ENCODE measurements at regions not wholly inside any gene's neighbourhood (a gene's known extent, or its start where the extent isn't known, plus 50 kb on each side); places are given as distances from the start of the nearest gene placed in this dataset.

- CTCF ChIA-PET, result interaction anchor here (0.9 to 1.3 kb wide), 2 partner anchors 7 to 12 kb away, joined by 3 read pairs; no protein-coding TSS in a partner anchor
- no peak overlapping the region for H3K4me3 ChIP-seq (ENCODE audit: control insufficient read depth in 1 of 7, extremely low read depth in 1 of 7, insufficient read depth in 4 of 7, low read depth in 2 of 7, low read length in 6 of 7)
Measured at GRCh38 chr12:114747012-114747858, 63.3 kb upstream of the TBX3 start.

GRCh38 chr12:114746297-114747011, 62.5 kb upstream of the TBX3 start:
- DNase-seq, result no peak
- Histone ChIP-seq H3K27ac (ENCODE audit: insufficient read depth in 1 of 2, low read depth in 1 of 2, low read length in 2 of 2, poor library complexity in 1 of 2, severe bottlenecking in 2 of 2) (no peak overlapping the region), H3K9me3 (ENCODE audit: control extremely low read depth in 1 of 5, control insufficient read depth in 4 of 5, insufficient read depth in 2 of 5, low read depth in 1 of 5, low read length in 4 of 5) (no peaks in the 10 kb centered on the region), H3K4me3 (ENCODE audit: control insufficient read depth in 1 of 7, extremely low read depth in 1 of 7, insufficient read depth in 4 of 7, low read depth in 2 of 7, low read length in 6 of 7) (no peak overlapping the region), H3K27me3 (replicated peaks in 2 of 5; ENCODE audit: control insufficient read depth in 4 of 5, insufficient read depth in 5 of 5, low read length in 4 of 5) (peaks cover 0 to 33% (median 7%) of the 10 kb centered on the region in 5 experiments), H3K36me3 (ENCODE audit: control insufficient read depth in 4 of 4, insufficient read depth in 4 of 4, low read length in 3 of 4) (no peaks in the 10 kb centered on the region), H3K4me1 (ENCODE audit: control extremely low read depth in 1 of 4, control insufficient read depth in 4 of 4, insufficient read depth in 4 of 4, low read length in 3 of 4) (no peaks in the 10 kb centered on the region)
- WGBS (ENCODE audit: insufficient coverage), result no CpG with 5 or more reads among the region's 6 CpGs
- ChIA-PET CTCF (interaction anchor here (1.3 kb wide), 1 partner anchor 8 kb away, joined by 3 read pairs; no protein-coding TSS in a partner anchor), POLR2A (no interaction called here)

More at GRCh38 chr12:114747012-114747858, 63.3 kb upstream of the TBX3 start:
- peaks cover 0 to 32% (median 7%) of the 10 kb centered on the region in 5 experiments for H3K27me3 ChIP-seq (replicated peaks in 2 of 5; ENCODE audit: control insufficient read depth in 4 of 5, insufficient read depth in 5 of 5, low read length in 4 of 5)
- WGBS (ENCODE audit: insufficient coverage), result 88% methylated on average over 17 of the region's 20 CpGs
- no peaks in the 10 kb centered on the region for H3K9me3 ChIP-seq (ENCODE audit: control extremely low read depth in 1 of 5, control insufficient read depth in 4 of 5, insufficient read depth in 2 of 5, low read depth in 1 of 5, low read length in 4 of 5)
- POLR2A ChIA-PET, result no interaction called here
- H3K4me1 ChIP-seq (ENCODE audit: control extremely low read depth in 1 of 4, control insufficient read depth in 4 of 4, insufficient read depth in 4 of 4, low read length in 3 of 4), result no peaks in the 10 kb centered on the region
- DNase-seq, result no peak
- no peaks in the 10 kb centered on the region for H3K36me3 ChIP-seq (ENCODE audit: control insufficient read depth in 4 of 4, insufficient read depth in 4 of 4, low read length in 3 of 4)
- H3K27ac ChIP-seq (ENCODE audit: insufficient read depth in 1 of 2, low read depth in 1 of 2, low read length in 2 of 2, poor library complexity in 1 of 2, severe bottlenecking in 2 of 2), result no peak overlapping the region

GRCh38 chr12:114744691-114745090, 60.7 kb upstream of the TBX3 start:
- no peak overlapping the region for H3K27ac ChIP-seq (ENCODE audit: insufficient read depth in 1 of 2, low read depth in 1 of 2, low read length in 2 of 2, poor library complexity in 1 of 2, severe bottlenecking in 2 of 2)
- no peak overlapping the region for H3K4me3 ChIP-seq (ENCODE audit: control insufficient read depth in 1 of 7, extremely low read depth in 1 of 7, insufficient read depth in 4 of 7, low read depth in 2 of 7, low read length in 6 of 7)
- no peaks in the 10 kb centered on the region for H3K9me3 ChIP-seq (ENCODE audit: control extremely low read depth in 1 of 5, control insufficient read depth in 4 of 5, insufficient read depth in 2 of 5, low read depth in 1 of 5, low read length in 4 of 5)
- H3K4me1 ChIP-seq (ENCODE audit: control extremely low read depth in 1 of 4, control insufficient read depth in 4 of 4, insufficient read depth in 4 of 4, low read length in 3 of 4), result no peaks in the 10 kb centered on the region
- DNase-seq, result no peak
- 90% methylated on average over 13 of the region's 15 CpGs for WGBS (ENCODE audit: insufficient coverage)
- ChIA-PET POLR2A (no interaction called here), CTCF (no interaction called here)
- H3K36me3 ChIP-seq (ENCODE audit: control insufficient read depth in 4 of 4, insufficient read depth in 4 of 4, low read length in 3 of 4), result no peaks in the 10 kb centered on the region
- H3K27me3 ChIP-seq (replicated peaks in 2 of 5; ENCODE audit: control insufficient read depth in 4 of 5, insufficient read depth in 5 of 5, low read length in 4 of 5), result peaks cover 0 to 30% (median 5%) of the 10 kb centered on the region in 5 experiments

- 93% methylated on average over 5 of the region's 6 CpGs for WGBS (ENCODE audit: insufficient coverage)
- ChIA-PET CTCF (interaction anchor here (0.6 kb wide), 1 partner anchor 784 kb away, joined by 3 read pairs; no protein-coding TSS in a partner anchor), POLR2A (no interaction called here)
- H3K4me3 ChIP-seq (ENCODE audit: control insufficient read depth in 1 of 7, extremely low read depth in 1 of 7, insufficient read depth in 4 of 7, low read depth in 2 of 7, low read length in 6 of 7), result no peak overlapping the region
- H3K36me3 ChIP-seq (ENCODE audit: control insufficient read depth in 4 of 4, insufficient read depth in 4 of 4, low read length in 3 of 4), result no peaks in the 10 kb centered on the region
- H3K27me3 ChIP-seq (replicated peaks in 2 of 5; ENCODE audit: control insufficient read depth in 4 of 5, insufficient read depth in 5 of 5, low read length in 4 of 5), result peaks cover 0 to 28% (median 5%) of the 10 kb centered on the region in 5 experiments
- no peaks in the 10 kb centered on the region for H3K9me3 ChIP-seq (ENCODE audit: control extremely low read depth in 1 of 5, control insufficient read depth in 4 of 5, insufficient read depth in 2 of 5, low read depth in 1 of 5, low read length in 4 of 5)
- no peak for DNase-seq
- no peak overlapping the region for H3K27ac ChIP-seq (ENCODE audit: insufficient read depth in 1 of 2, low read depth in 1 of 2, low read length in 2 of 2, poor library complexity in 1 of 2, severe bottlenecking in 2 of 2)
- H3K4me1 ChIP-seq (ENCODE audit: control extremely low read depth in 1 of 4, control insufficient read depth in 4 of 4, insufficient read depth in 4 of 4, low read length in 3 of 4), result no peaks in the 10 kb centered on the region
Measured at GRCh38 chr12:114744285-114744684, 60.3 kb upstream of the TBX3 start.

- Histone ChIP-seq H3K9me3 (ENCODE audit: control extremely low read depth in 1 of 5, control insufficient read depth in 4 of 5, insufficient read depth in 2 of 5, low read depth in 1 of 5, low read length in 4 of 5) (no peaks in the 10 kb centered on the region), H3K4me3 (ENCODE audit: control insufficient read depth in 1 of 7, extremely low read depth in 1 of 7, insufficient read depth in 4 of 7, low read depth in 2 of 7, low read length in 6 of 7) (no peak overlapping the region), H3K27ac (ENCODE audit: insufficient read depth in 1 of 2, low read depth in 1 of 2, low read length in 2 of 2, poor library complexity in 1 of 2, severe bottlenecking in 2 of 2) (no peak overlapping the region), H3K36me3 (ENCODE audit: control insufficient read depth in 4 of 4, insufficient read depth in 4 of 4, low read length in 3 of 4) (no peaks in the 10 kb centered on the region), H3K4me1 (ENCODE audit: control extremely low read depth in 1 of 4, control insufficient read depth in 4 of 4, insufficient read depth in 4 of 4, low read length in 3 of 4) (no peaks in the 10 kb centered on the region), H3K27me3 (replicated peaks in 2 of 5; ENCODE audit: control insufficient read depth in 4 of 5, insufficient read depth in 5 of 5, low read length in 4 of 5) (peaks cover 0 to 30% (median 5%) of the 10 kb centered on the region in 5 experiments)
- CTCF ChIA-PET, result interaction anchor here (0.6 kb wide), 1 partner anchor 783 kb away, joined by 3 read pairs; no protein-coding TSS in a partner anchor
- POLR2A ChIA-PET, result no interaction called here
- no peak for DNase-seq
- no CpG with 5 or more reads among the region's 1 CpG for WGBS (ENCODE audit: insufficient coverage)
Measured at GRCh38 chr12:114743799-114744198, 59.8 kb upstream of the TBX3 start.

- POLR2A ChIA-PET, result no interaction called here
- DNase-seq, result no peak
- no peaks in the 10 kb centered on the region for H3K36me3 ChIP-seq (ENCODE audit: control insufficient read depth in 4 of 4, insufficient read depth in 4 of 4, low read length in 3 of 4)
- peaks cover 0 to 35% (median 5%) of the 10 kb centered on the region in 5 experiments for H3K27me3 ChIP-seq (replicated peaks in 2 of 5; ENCODE audit: control insufficient read depth in 4 of 5, insufficient read depth in 5 of 5, low read length in 4 of 5)
- H3K4me1 ChIP-seq (ENCODE audit: control extremely low read depth in 1 of 4, control insufficient read depth in 4 of 4, insufficient read depth in 4 of 4, low read length in 3 of 4), result no peaks in the 10 kb centered on the region
- H3K9me3 ChIP-seq (ENCODE audit: control extremely low read depth in 1 of 5, control insufficient read depth in 4 of 5, insufficient read depth in 2 of 5, low read depth in 1 of 5, low read length in 4 of 5), result no peaks in the 10 kb centered on the region
- H3K4me3 ChIP-seq (ENCODE audit: control insufficient read depth in 1 of 7, extremely low read depth in 1 of 7, insufficient read depth in 4 of 7, low read depth in 2 of 7, low read length in 6 of 7), result no peak overlapping the region
- H3K27ac ChIP-seq (ENCODE audit: insufficient read depth in 1 of 2, low read depth in 1 of 2, low read length in 2 of 2, poor library complexity in 1 of 2, severe bottlenecking in 2 of 2), result no peak overlapping the region
- CTCF ChIA-PET, result no interaction called here
- 74% methylated on average over 3 of the region's 4 CpGs for WGBS (ENCODE audit: insufficient coverage)
Measured at GRCh38 chr12:114743289-114743688, 59.3 kb upstream of the TBX3 start.

GRCh38 chr12:114742363-114742762, 58.4 kb upstream of the TBX3 start:
- no peak for DNase-seq
- ChIA-PET CTCF (no interaction called here), POLR2A (no interaction called here)
- 73% methylated on average over 7 of the region's 9 CpGs for WGBS (ENCODE audit: insufficient coverage)
- Histone ChIP-seq H3K4me3 (ENCODE audit: control insufficient read depth in 1 of 7, extremely low read depth in 1 of 7, insufficient read depth in 4 of 7, low read depth in 2 of 7, low read length in 6 of 7) (no peak overlapping the region), H3K4me1 (ENCODE audit: control extremely low read depth in 1 of 4, control insufficient read depth in 4 of 4, insufficient read depth in 4 of 4, low read length in 3 of 4) (no peaks in the 10 kb centered on the region), H3K27ac (ENCODE audit: insufficient read depth in 1 of 2, low read depth in 1 of 2, low read length in 2 of 2, poor library complexity in 1 of 2, severe bottlenecking in 2 of 2) (no peak overlapping the region), H3K9me3 (ENCODE audit: control extremely low read depth in 1 of 5, control insufficient read depth in 4 of 5, insufficient read depth in 2 of 5, low read depth in 1 of 5, low read length in 4 of 5) (no peaks in the 10 kb centered on the region), H3K36me3 (ENCODE audit: control insufficient read depth in 4 of 4, insufficient read depth in 4 of 4, low read length in 3 of 4) (no peaks in the 10 kb centered on the region), H3K27me3 (replicated peaks in 2 of 5; ENCODE audit: control insufficient read depth in 4 of 5, insufficient read depth in 5 of 5, low read length in 4 of 5) (peaks cover 0 to 43% (median 8%) of the 10 kb centered on the region in 5 experiments)
